SK-N-SH treated with all-trans-retinoic acid at 6 μM for 48 hours (cell line): ENCODE measurements at regions not wholly inside any gene's neighbourhood (a gene's known extent, or its start where the extent isn't known, plus 50 kb on each side); places are given as distances from the start of the nearest gene placed in this dataset.

Experiments
- ATAC-seq: fragments of 200-7000 bp; cut with Tn5 transposase; 3 replicates; pipeline ENCODE4 v1.9.1; 2020; ENCODE audit warnings: mild to moderate bottlenecking, moderate library complexity
- ARNTL ChIP-seq: fragments of 450-650 bp; formaldehyde crosslinking; IDR thresholded peaks from 2 replicates; pipeline ENCODE4 v1.5.0; 2020; ENCODE audit warnings: low read depth, mild to moderate bottlenecking, moderate library complexity, borderline replicate concordance
- BACH2 ChIP-seq: fragments of 250-450 bp; sonication (Bioruptor Pico); IDR thresholded peaks from 2 replicates; pipeline ENCODE4 v1.9.0; 2021; ENCODE audit warnings: mild to moderate bottlenecking, borderline replicate concordance
- CSDC2 ChIP-seq: fragments of 250-450 bp; sonication (Bioruptor Pico); IDR thresholded peaks from 2 replicates; pipeline ENCODE4 v1.5.0; 2020; ENCODE audit warnings: mild to moderate bottlenecking, moderate library complexity
- CSRNP3 ChIP-seq: fragments of 250-450 bp; sonication (Bioruptor Pico); IDR thresholded peaks from 2 replicates; pipeline ENCODE4 v1.5.1; 2021; ENCODE audit warnings: mild to moderate bottlenecking, moderate library complexity
- GLIS3 ChIP-seq: fragments of 250-450 bp; sonication (Bioruptor Pico); IDR thresholded peaks from 2 replicates; pipeline ENCODE4 v1.5.0; 2020; ENCODE audit warnings: mild to moderate bottlenecking, moderate library complexity
- ISL1 ChIP-seq: fragments of 250-450 bp; sonication (Bioruptor Pico); IDR thresholded peaks from 2 replicates; pipeline ENCODE4 v2.1.2; 2022; ENCODE audit warnings: mild to moderate bottlenecking, moderate library complexity
- OSR1 ChIP-seq: fragments of 250-450 bp; sonication (Bioruptor Pico); IDR thresholded peaks from 2 replicates; pipeline ENCODE4 v1.8.0; 2022; ENCODE audit warnings: moderate library complexity, mild to moderate bottlenecking, inconsistent platforms
- POU6F1 ChIP-seq: fragments of 250-450 bp; sonication (Bioruptor Pico); IDR thresholded peaks from 2 replicates; pipeline ENCODE4 v1.8.0; 2021; ENCODE audit warnings: low read depth, mild to moderate bottlenecking, moderate library complexity, borderline replicate concordance
- PPARA ChIP-seq: fragments of 250-450 bp; sonication (Bioruptor Pico); IDR thresholded peaks from 2 replicates; pipeline ENCODE4 v1.5.0; 2020; ENCODE audit warnings: mild to moderate bottlenecking, borderline replicate concordance
- SNAI2 ChIP-seq: fragments of 250-450 bp; sonication (Bioruptor Pico); IDR thresholded peaks from 2 replicates; pipeline ENCODE4 v1.5.0; 2020; ENCODE audit warnings: mild to moderate bottlenecking, moderate library complexity
- TCF4 ChIP-seq: fragments of 250-450 bp; sonication (Bioruptor Pico); IDR thresholded peaks from 2 replicates; pipeline ENCODE4 v1.8.0; 2021; ENCODE audit warnings: mild to moderate bottlenecking, moderate library complexity, borderline replicate concordance
- TOX ChIP-seq: fragments of 250-450 bp; sonication (Bioruptor Pico); IDR thresholded peaks from 2 replicates; pipeline ENCODE4 v1.8.0; 2021; ENCODE audit warnings: mild to moderate bottlenecking, moderate library complexity, borderline replicate concordance
- TSHZ2 ChIP-seq: fragments of 250-450 bp; sonication (Bioruptor Pico); IDR thresholded peaks from 2 replicates; pipeline ENCODE4 v1.5.0; 2020; ENCODE audit warnings: mild to moderate bottlenecking, moderate library complexity
- ZC3H10 ChIP-seq: fragments of 250-450 bp; sonication (Bioruptor Pico); IDR thresholded peaks from 2 replicates; pipeline ENCODE4 v1.5.1; 2021; ENCODE audit warnings: mild to moderate bottlenecking, moderate library complexity
- ZFP3 ChIP-seq: fragments of 250-450 bp; sonication (Bioruptor Pico); IDR thresholded peaks from 2 replicates; pipeline ENCODE4 v1.5.0; 2020; ENCODE audit warnings: mild to moderate bottlenecking, moderate library complexity
- ZNF565 ChIP-seq: fragments of 450-650 bp; formaldehyde crosslinking; conservative IDR thresholded peaks from 2 replicates; pipeline ENCODE4 v1.5.0; 2020; ENCODE audit warnings: low read depth, mild to moderate bottlenecking, moderate library complexity
- ZNF70 ChIP-seq: fragments of 450-650 bp; formaldehyde crosslinking; IDR thresholded peaks from 2 replicates; pipeline ENCODE4 v1.5.0; 2020; ENCODE audit warnings: mild to moderate bottlenecking, moderate library complexity
- ZNF8 ChIP-seq: fragments of 450-650 bp; formaldehyde crosslinking; IDR thresholded peaks from 2 replicates; pipeline ENCODE4 v1.5.0; 2020; ENCODE audit warnings: mild to moderate bottlenecking, moderate library complexity
- TF ChIP-seq, protein P1 (sequence below): fragments of 250-450 bp; sonication (Bioruptor Pico); IDR thresholded peaks from 2 replicates; pipeline ENCODE4 v1.8.0; 2020; ENCODE audit warnings: mild to moderate bottlenecking, moderate library complexity, borderline replicate concordance
- TF ChIP-seq, protein P2 (sequence below): fragments of 250-450 bp; sonication (Bioruptor Pico); IDR thresholded peaks from 2 replicates; pipeline ENCODE4 v1.5.1; 2020; ENCODE audit warnings: low read depth, mild to moderate bottlenecking, moderate library complexity

- no peak for TF ChIP-seq TCF4 (CRISPR knock-in tag)
- no peak for TF ChIP-seq ZC3H10 (CRISPR knock-in tag)
- TF ChIP-seq ISL1: no peak
- no peak for TF ChIP-seq ZNF565 (CRISPR knock-in tag)
- TF ChIP-seq ZNF70 (CRISPR knock-in tag): no peak
These were observed 297.9 kb downstream of the CYP26B1 start (continued) for GRCh38 chr2:71849607-71850305.

DNA sequence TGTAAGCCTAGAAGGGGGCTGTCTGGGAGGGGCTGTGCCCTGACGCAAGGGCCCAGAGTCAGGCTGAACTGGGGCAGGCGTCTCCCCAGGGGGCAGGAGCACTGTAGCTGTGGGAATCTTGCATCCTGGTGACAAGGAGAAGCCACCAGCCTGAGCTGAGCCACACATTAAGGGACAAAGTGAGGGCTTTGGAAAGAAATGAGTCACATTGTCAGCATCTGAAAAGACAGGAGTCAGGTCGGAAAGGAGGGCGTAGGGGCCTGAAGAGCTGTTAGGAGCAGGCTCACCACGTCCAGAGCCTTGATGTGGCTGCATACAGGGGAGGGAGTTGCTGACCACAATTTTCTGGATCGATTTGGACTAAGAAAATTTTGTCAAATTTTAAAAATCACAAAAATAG, 298.6 kb downstream of the CYP26B1 start:
- TF ChIP-seq ARNTL (CRISPR knock-in tag): no peak
- no peak for TF ChIP-seq PPARA (CRISPR knock-in tag)
- no peak for TF ChIP-seq CSRNP3 (CRISPR knock-in tag)
- no peak for TF ChIP-seq ZNF565 (CRISPR knock-in tag)
- no peak for TF ChIP-seq POU6F1 (CRISPR knock-in tag)
- TF ChIP-seq TSHZ2: no peak
- no peak for TF ChIP-seq ISL1
- no peak for TF ChIP-seq BACH2 (CRISPR knock-in tag)
- TF ChIP-seq GLIS3 (CRISPR knock-in tag): no peak
- TF ChIP-seq, protein P1, sequence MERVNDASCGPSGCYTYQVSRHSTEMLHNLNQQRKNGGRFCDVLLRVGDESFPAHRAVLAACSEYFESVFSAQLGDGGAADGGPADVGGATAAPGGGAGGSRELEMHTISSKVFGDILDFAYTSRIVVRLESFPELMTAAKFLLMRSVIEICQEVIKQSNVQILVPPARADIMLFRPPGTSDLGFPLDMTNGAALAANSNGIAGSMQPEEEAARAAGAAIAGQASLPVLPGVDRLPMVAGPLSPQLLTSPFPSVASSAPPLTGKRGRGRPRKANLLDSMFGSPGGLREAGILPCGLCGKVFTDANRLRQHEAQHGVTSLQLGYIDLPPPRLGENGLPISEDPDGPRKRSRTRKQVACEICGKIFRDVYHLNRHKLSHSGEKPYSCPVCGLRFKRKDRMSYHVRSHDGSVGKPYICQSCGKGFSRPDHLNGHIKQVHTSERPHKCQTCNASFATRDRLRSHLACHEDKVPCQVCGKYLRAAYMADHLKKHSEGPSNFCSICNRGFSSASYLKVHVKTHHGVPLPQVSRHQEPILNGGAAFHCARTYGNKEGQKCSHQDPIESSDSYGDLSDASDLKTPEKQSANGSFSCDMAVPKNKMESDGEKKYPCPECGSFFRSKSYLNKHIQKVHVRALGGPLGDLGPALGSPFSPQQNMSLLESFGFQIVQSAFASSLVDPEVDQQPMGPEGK: no peak
- no peak for TF ChIP-seq TOX (CRISPR knock-in tag)
- TF ChIP-seq CSDC2 (CRISPR knock-in tag): no peak
- no peak for TF ChIP-seq ZNF8
- no peak for TF ChIP-seq SNAI2 (CRISPR knock-in tag)
- TF ChIP-seq ZFP3 (CRISPR knock-in tag): no peak
- TF ChIP-seq ZNF70 (CRISPR knock-in tag): no peak
- TF ChIP-seq, protein P2, sequence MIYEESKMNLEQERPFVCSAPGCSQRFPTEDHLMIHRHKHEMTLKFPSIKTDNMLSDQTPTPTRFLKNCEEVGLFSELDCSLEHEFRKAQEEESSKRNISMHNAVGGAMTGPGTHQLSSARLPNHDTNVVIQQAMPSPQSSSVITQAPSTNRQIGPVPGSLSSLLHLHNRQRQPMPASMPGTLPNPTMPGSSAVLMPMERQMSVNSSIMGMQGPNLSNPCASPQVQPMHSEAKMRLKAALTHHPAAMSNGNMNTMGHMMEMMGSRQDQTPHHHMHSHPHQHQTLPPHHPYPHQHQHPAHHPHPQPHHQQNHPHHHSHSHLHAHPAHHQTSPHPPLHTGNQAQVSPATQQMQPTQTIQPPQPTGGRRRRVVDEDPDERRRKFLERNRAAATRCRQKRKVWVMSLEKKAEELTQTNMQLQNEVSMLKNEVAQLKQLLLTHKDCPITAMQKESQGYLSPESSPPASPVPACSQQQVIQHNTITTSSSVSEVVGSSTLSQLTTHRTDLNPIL (CRISPR knock-in tag): no peak
- no peak for TF ChIP-seq OSR1 (CRISPR knock-in tag)
- TF ChIP-seq, all 23 proteins: peak for 0

DNA sequence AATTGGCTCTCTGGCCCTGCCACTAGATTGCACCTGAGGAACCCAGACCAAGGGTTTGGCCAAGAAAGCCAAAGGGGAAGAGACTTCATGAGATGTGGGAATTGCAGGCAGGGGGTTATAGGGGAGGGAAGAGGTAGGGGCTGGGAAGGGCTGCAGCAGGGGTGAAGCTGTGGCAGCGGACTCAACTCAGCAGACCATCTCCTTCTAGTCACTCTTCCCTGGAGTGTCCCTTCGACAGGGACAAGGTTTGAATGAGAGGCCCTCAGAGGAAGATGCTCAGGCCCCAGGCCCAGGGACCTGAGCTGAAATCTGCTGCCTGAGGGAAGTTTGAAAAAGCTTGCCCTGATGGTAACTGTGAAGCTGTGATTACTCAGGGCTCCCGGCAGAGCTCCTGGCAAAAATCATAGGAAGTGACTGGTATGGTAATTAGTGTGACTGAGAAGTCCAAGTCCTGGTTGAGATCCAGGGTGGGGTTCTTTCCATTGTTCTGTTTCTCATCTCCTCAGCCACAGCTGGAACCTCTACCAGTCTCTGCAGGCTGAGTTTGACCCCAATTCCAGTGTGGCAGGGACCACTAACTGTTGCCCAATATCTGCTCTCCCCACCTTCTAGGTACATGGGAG, 300.9 kb downstream of the CYP26B1 start:
- no peak for ATAC-seq
- TF ChIP-seq, protein P1: no peak

More for the DNA sequence above, 298.6 kb downstream of the CYP26B1 start:
- no peak for ATAC-seq
